GM21528 (cell line): ENCODE measurements at regions not wholly inside any gene's neighbourhood (a gene's known extent, or its start where the extent isn't known, plus 50 kb on each side); places are given as distances from the start of the nearest gene placed in this dataset.

ENCODE experiments used
- ATAC-seq: cut with Tn5 transposase; IDR thresholded peaks from one replicate; pipeline ENCODE4 v1.9.1; 2021; ENCODE audit warnings: mild to moderate bottlenecking, moderate library complexity; ENCODE audit not compliant: unreplicated experiment, low FRiP score

- no peak for ATAC-seq
Observed at GRCh38 chr6:6780231-6780630, 191.7 kb downstream of the LY86 start.

GRCh38 chr6:6781172-6781872 is 192.8 kb downstream of the LY86 start:
- no peak for ATAC-seq

- no peak for ATAC-seq
Observed at GRCh38 chr6:6781873-6782227, 193.3 kb downstream of the LY86 start.

GRCh38 chr6:6783721-6784120 is 195.2 kb downstream of the LY86 start:
- no peak for ATAC-seq

- ATAC-seq = no peak
Observed at GRCh38 chr6:6784514-6785162, 196.1 kb downstream of the LY86 start.

- ATAC-seq = no peak
Observed at GRCh38 chr6:6785163-6785521, 196.6 kb downstream of the LY86 start.

- ATAC-seq = no peak
Observed at GRCh38 chr6:6788394-6789032, 200.0 kb downstream of the LY86 start.

GRCh38 chr6:6790393-6790792 is 201.9 kb downstream of the LY86 start:
- ATAC-seq = no peak

GRCh38 chr6:6790891-6791290 is 202.4 kb downstream of the LY86 start:
- ATAC-seq = no peak

GRCh38 chr6:6793388-6794250 is 205.1 kb downstream of the LY86 start:
- no peak for ATAC-seq

- no peak for ATAC-seq
Observed at GRCh38 chr6:6795393-6795792, 206.9 kb downstream of the LY86 start.

GRCh38 chr6:6796818-6797217 is 208.3 kb downstream of the LY86 start:
- no peak for ATAC-seq

- ATAC-seq = no peak
Observed at GRCh38 chr6:6798448-6798860, 209.9 kb downstream of the LY86 start.

GRCh38 chr6:6801005-6801335 is 212.4 kb downstream of the LY86 start:
- ATAC-seq = no peak

GRCh38 chr6:6801635-6802218 is 213.2 kb downstream of the LY86 start:
- ATAC-seq = no peak

GRCh38 chr6:6803180-6803977 is 214.9 kb downstream of the LY86 start:
- peak; percentile 62 for ATAC-seq

- no peak for ATAC-seq
Observed at GRCh38 chr6:6804843-6805615, 216.5 kb downstream of the LY86 start.

GRCh38 chr6:6806844-6807518 is 218.5 kb downstream of the LY86 start:
- ATAC-seq = no peak

- ATAC-seq = no peak
Observed at GRCh38 chr6:6808343-6808742, 219.8 kb downstream of the LY86 start.
